ENCODE measurements at regions not wholly inside any gene's neighbourhood (a gene's known extent, or its start where the extent isn't known, plus 50 kb on each side); places are given as distances from the start of the nearest gene placed in this dataset.

- H3K4me2 ChIP-seq (ENCODE audit: low read length), result no peak overlapping the region
- H3K36me3 ChIP-seq (ENCODE audit: control insufficient read depth, insufficient read depth, low read length), result no peaks in the 10 kb centered on the region
- no peaks in the 10 kb centered on the region for H3K9me3 ChIP-seq (ENCODE audit: control insufficient read depth, low read length)
- no peak overlapping the region for H3K9ac ChIP-seq
- TF ChIP-seq CTCF (IDR thresholded peaks at IDR 0.05), result no peak
- no peak overlapping the region for H3K27ac ChIP-seq
- no peaks in the 10 kb centered on the region for H3K79me2 ChIP-seq
- H3K27me3 ChIP-seq (ENCODE audit: control insufficient read depth, insufficient read depth, low read length), result no peaks in the 10 kb centered on the region
- no peak overlapping the region for H2AFZ ChIP-seq
- no peak overlapping the region for H3K4me3 ChIP-seq (ENCODE audit: low read depth, low read length)
- no peaks in the 10 kb centered on the region for H3K4me1 ChIP-seq
These were observed 110.5 kb downstream of the ZFP36L2 start for GRCh38 chr2:43115881-43116280.

GRCh38 chr2:43114210-43114609 lies 112.2 kb downstream of the ZFP36L2 start:
- Histone ChIP-seq H3K36me3 (ENCODE audit: control insufficient read depth, insufficient read depth, low read length) (no peaks in the 10 kb centered on the region), H3K4me3 (ENCODE audit: low read depth, low read length) (no peak overlapping the region), H3K4me1 (no peaks in the 10 kb centered on the region), H3K79me2 (no peaks in the 10 kb centered on the region), H3K4me2 (ENCODE audit: low read length) (no peak overlapping the region), H3K9ac (no peak overlapping the region), H3K27ac (no peak overlapping the region), H3K27me3 (ENCODE audit: control insufficient read depth, insufficient read depth, low read length) (no peaks in the 10 kb centered on the region), H3K9me3 (ENCODE audit: control insufficient read depth, low read length) (no peaks in the 10 kb centered on the region), H2AFZ (no peak overlapping the region)
- no peak for TF ChIP-seq CTCF (IDR thresholded peaks at IDR 0.05)

GRCh38 chr2:43111788-43112554 lies 114.4 kb downstream of the ZFP36L2 start:
- TF ChIP-seq CTCF (IDR thresholded peaks at IDR 0.05), result no peak
- Histone ChIP-seq H3K79me2 (no peaks in the 10 kb centered on the region), H3K36me3 (ENCODE audit: control insufficient read depth, insufficient read depth, low read length) (no peaks in the 10 kb centered on the region), H3K4me1 (no peaks in the 10 kb centered on the region), H3K27me3 (ENCODE audit: control insufficient read depth, insufficient read depth, low read length) (no peaks in the 10 kb centered on the region), H3K4me2 (ENCODE audit: low read length) (no peak overlapping the region), H3K4me3 (ENCODE audit: low read depth, low read length) (no peak overlapping the region), H3K27ac (no peak overlapping the region), H3K9ac (no peak overlapping the region), H2AFZ (no peak overlapping the region), H3K9me3 (ENCODE audit: control insufficient read depth, low read length) (no peaks in the 10 kb centered on the region)

DNA sequence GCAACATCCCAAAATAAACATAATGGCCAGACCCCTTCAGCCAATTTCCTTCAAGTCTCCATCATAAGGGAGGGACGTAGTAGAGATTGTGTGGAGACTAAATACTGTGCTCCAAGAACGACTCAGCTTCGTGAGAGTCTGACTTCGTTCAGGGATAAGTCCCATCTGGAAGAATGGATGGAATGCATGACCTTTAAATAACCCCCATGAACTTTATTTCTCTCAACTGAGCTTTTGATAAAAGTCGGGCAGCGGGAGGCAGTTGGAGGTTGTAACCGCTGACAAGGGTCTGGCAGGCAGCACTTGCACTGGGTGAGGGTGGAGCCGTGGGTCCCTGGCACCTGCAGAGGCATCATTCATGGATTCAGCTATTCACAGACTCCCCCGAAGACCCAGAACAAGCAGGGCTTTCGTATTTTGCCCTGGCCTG lies 115.9 kb downstream of the ZFP36L2 start:
- H2AFZ ChIP-seq, result no peak overlapping the region
- H3K36me3 ChIP-seq (ENCODE audit: control insufficient read depth, insufficient read depth, low read length), result no peaks in the 10 kb centered on the region
- no peak for TF ChIP-seq CTCF (IDR thresholded peaks at IDR 0.05)
- no peak overlapping the region for H3K9ac ChIP-seq
- no peak overlapping the region for H3K27ac ChIP-seq
- H3K4me3 ChIP-seq (ENCODE audit: low read depth, low read length), result no peak overlapping the region
- no peaks in the 10 kb centered on the region for H3K4me1 ChIP-seq
- H3K4me2 ChIP-seq (ENCODE audit: low read length), result no peak overlapping the region
- H3K79me2 ChIP-seq, result no peaks in the 10 kb centered on the region
- H3K9me3 ChIP-seq (ENCODE audit: control insufficient read depth, low read length), result no peaks in the 10 kb centered on the region
- H3K27me3 ChIP-seq (ENCODE audit: control insufficient read depth, insufficient read depth, low read length), result no peaks in the 10 kb centered on the region

DNA sequence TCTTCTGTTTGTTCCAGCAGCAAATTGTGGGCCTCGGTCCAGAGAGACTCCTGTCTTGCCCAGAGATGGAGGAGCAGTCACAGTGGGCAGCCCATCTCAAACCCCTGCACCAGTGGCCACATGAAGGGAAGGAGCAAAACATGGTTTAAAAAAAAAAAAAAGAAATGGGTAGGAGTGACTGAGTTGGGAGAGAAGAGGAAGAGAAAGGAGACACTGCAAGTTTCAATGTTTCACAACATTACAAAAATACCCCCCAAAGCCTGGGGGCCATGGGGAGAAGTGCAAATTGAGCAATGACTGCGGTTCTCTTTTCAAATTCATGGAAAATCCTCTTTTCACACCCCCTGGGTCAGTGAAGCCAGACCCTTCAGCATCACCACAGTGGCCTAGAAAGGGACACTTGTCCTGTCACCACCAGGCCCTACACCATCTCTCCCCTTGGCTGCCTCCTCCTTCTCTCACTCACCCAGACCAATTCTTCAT lies 117.1 kb downstream of the ZFP36L2 start:
- H2AFZ ChIP-seq, result no peak overlapping the region
- H3K4me3 ChIP-seq (ENCODE audit: low read depth, low read length), result peak overlapping the region; percentile 5
- no peaks in the 10 kb centered on the region for H3K27me3 ChIP-seq (ENCODE audit: control insufficient read depth, insufficient read depth, low read length)
- H3K27ac ChIP-seq, result no peak overlapping the region
- no peak overlapping the region for H3K4me2 ChIP-seq (ENCODE audit: low read length)
- H3K36me3 ChIP-seq (ENCODE audit: control insufficient read depth, insufficient read depth, low read length), result no peaks in the 10 kb centered on the region
- H3K9ac ChIP-seq, result no peak overlapping the region
- no peaks in the 10 kb centered on the region for H3K79me2 ChIP-seq
- H3K4me1 ChIP-seq, result no peaks in the 10 kb centered on the region
- H3K9me3 ChIP-seq (ENCODE audit: control insufficient read depth, low read length), result no peaks in the 10 kb centered on the region
- TF ChIP-seq CTCF (IDR thresholded peaks at IDR 0.05), result no peak

Data from parathyroid adenoma (tissue), 2 donors.